Stomach (tissue), 4 donors: ENCODE measurements at regions not wholly inside any gene's neighbourhood (a gene's known extent, or its start where the extent isn't known, plus 50 kb on each side); places are given as distances from the start of the nearest gene placed in this dataset.

Experiments used
- EP300 ChIP-seq: sonication (generic); formaldehyde crosslinking; IDR thresholded peaks from one replicate; pipeline ENCODE4 v1.6.1; 2017; ENCODE audit warnings: antibody characterized with exemption
- POLR2A ChIP-seq, 4 donors: fragments of 450-650 bp; IDR thresholded peaks; one replicate each; pipeline ENCODE4 v1.6.1; 2016; ENCODE audit warnings: antibody characterized with exemption in 4 of 4, control low read depth in 2 of 4, mild to moderate bottlenecking in 1 of 4, moderate library complexity in 1 of 4
- POLR2AphosphoS5 ChIP-seq, 3 donors: sonication (generic); formaldehyde crosslinking; IDR thresholded peaks; one replicate each; pipeline ENCODE4 v1.6.1; 2016; ENCODE audit warnings: antibody characterized with exemption in 3 of 3
- TF ChIP-seq, protein P1 (sequence below), 7 experiments: fragments of 450-650 bp in 4 of 7; fragments of 200-600 bp in 3 of 7; sonication (generic) in 3 of 7; IDR thresholded peaks; one replicate each; pipeline ENCODE4 v1.5.1; 2016 to 2019; ENCODE audit warnings: antibody characterized with exemption in 7 of 7, control low read depth in 2 of 7, mild to moderate bottlenecking in 1 of 7

DNA sequence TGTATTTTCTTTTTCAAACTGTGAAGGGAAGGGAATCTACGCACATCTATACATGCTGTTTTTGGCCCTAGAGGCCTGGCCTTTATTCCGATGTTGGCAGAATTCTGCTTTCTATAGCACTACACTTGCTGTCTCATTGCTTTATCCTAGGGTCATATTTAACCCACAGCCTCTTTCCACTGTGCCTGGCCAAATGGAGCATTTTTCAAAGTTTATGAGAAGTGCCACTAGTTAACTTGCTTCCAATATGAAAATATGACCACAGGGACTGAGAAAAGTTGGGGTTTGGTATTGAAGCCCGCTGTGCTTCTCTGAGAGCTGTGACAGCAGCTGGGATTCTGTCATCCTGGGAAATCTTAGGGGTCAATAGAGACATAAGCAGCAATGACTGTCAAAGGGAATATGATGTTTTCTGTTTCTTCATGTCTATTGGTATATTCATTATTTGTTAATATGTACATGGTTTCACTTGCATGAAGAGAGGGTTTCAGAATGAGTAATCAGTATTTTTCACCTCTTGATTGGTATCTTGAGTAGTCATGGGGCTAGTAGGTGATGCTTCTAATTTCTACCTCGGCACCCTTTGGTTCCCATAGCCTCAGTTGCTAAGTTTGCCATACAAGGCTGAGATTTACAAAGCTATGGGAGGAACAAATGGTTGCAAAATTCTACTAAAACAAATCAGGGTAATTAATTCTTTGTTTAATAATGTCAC lies 275.8 kb upstream of the RBMS3 start:
- no peak for TF ChIP-seq POLR2A (IDR thresholded peaks at IDR 0.05)
- TF ChIP-seq, protein P1, sequence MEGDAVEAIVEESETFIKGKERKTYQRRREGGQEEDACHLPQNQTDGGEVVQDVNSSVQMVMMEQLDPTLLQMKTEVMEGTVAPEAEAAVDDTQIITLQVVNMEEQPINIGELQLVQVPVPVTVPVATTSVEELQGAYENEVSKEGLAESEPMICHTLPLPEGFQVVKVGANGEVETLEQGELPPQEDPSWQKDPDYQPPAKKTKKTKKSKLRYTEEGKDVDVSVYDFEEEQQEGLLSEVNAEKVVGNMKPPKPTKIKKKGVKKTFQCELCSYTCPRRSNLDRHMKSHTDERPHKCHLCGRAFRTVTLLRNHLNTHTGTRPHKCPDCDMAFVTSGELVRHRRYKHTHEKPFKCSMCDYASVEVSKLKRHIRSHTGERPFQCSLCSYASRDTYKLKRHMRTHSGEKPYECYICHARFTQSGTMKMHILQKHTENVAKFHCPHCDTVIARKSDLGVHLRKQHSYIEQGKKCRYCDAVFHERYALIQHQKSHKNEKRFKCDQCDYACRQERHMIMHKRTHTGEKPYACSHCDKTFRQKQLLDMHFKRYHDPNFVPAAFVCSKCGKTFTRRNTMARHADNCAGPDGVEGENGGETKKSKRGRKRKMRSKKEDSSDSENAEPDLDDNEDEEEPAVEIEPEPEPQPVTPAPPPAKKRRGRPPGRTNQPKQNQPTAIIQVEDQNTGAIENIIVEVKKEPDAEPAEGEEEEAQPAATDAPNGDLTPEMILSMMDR (IDR thresholded peaks at IDR 0.05): no peak
- no peak for TF ChIP-seq EP300
- TF ChIP-seq POLR2AphosphoS5 (IDR thresholded peaks at IDR 0.05): no peak
